ENCODE measurements at regions not wholly inside any gene's neighbourhood (a gene's known extent, or its start where the extent isn't known, plus 50 kb on each side); places are given as distances from the start of the nearest gene placed in this dataset.
"Not testable (repeated sequence)": the region's sequence is repeated elsewhere in the genome, so short reads cannot be mapped to it uniquely, and the experiment has no call there.

- TF ChIP-seq AGO1 (IDR thresholded peaks at IDR 0.05; ENCODE audit: low read depth, low read length, poor library complexity, severe bottlenecking) (no peak), THAP8 (CRISPR knock-in tag; IDR thresholded peaks at IDR 0.05; ENCODE audit: borderline replicate concordance) (no peak), ZNF44 (CRISPR knock-in tag; IDR thresholded peaks at IDR 0.05) (no peak), POGZ (CRISPR knock-in tag; IDR thresholded peaks at IDR 0.05) (no peak)
These were observed 1484.5 kb upstream of the TENM4 start (continued) for GRCh38 chr11:80925321-80925720.

GRCh38 chr11:80921310-80921709 lies 1480.5 kb upstream of the TENM4 start:
- H3K9ac ChIP-seq (ENCODE audit: insufficient read depth, low read depth, low read length); H3K4me1 ChIP-seq (ENCODE audit: insufficient read depth, low read length); H3K27ac ChIP-seq (ENCODE audit: extremely low read length, insufficient read depth, low read length); H3K79me2 ChIP-seq (ENCODE audit: insufficient read depth, low read length); CTCF ChIA-PET (ENCODE audit: low intra/inter-chr PET ratio, low total read pairs); intact Hi-C loops (cut with micrococcal nuclease; ENCODE audit: unreplicated experiment); H3K4me3 ChIP-seq (replicated peaks in 1 of 3; ENCODE audit: insufficient read depth in 1 of 3, low read depth in 2 of 3, low read length in 3 of 3); ATAC-seq; POLR2A ChIA-PET; H3K4me2 ChIP-seq (ENCODE audit: low read depth, low read length); H2AFZ ChIP-seq (ENCODE audit: low read length); DNase-seq (ENCODE audit: low spot score); H3K27me3 ChIP-seq (ENCODE audit: control insufficient read depth in 1 of 2, insufficient read depth in 2 of 2, low read length in 2 of 2); H3K36me3 ChIP-seq (replicated peaks in 1 of 2; ENCODE audit: control insufficient read depth in 1 of 2, insufficient read depth in 2 of 2, low read length in 2 of 2); BruUV-seq (replicated peaks); H3K9me3 ChIP-seq (ENCODE audit: low read length); in situ Hi-C loops (cut with HindIII; ENCODE audit: extremely low pct_ligation_motif_present, low pct_unique_long_range_greater_than_20kb); H4K20me1 ChIP-seq (ENCODE audit: insufficient read depth, low read length); FAIRE-seq: not testable (repeated sequence)

GRCh38 chr11:80916173-80916798 lies 1475.5 kb upstream of the TENM4 start:
- BruUV-seq (replicated peaks), result no TSS peak
- Histone ChIP-seq H2AFZ (ENCODE audit: low read length) (no peak overlapping the region), H4K20me1 (ENCODE audit: insufficient read depth, low read length) (no peaks in the 10 kb centered on the region), H3K4me3 (replicated peaks in 1 of 3; ENCODE audit: insufficient read depth in 1 of 3, low read depth in 2 of 3, low read length in 3 of 3) (no peak overlapping the region), H3K9ac (ENCODE audit: insufficient read depth, low read depth, low read length) (no peak overlapping the region), H3K79me2 (ENCODE audit: insufficient read depth, low read length) (no peaks in the 10 kb centered on the region), H3K4me2 (ENCODE audit: low read depth, low read length) (no peak overlapping the region), H3K36me3 (replicated peaks in 1 of 2; ENCODE audit: control insufficient read depth in 1 of 2, insufficient read depth in 2 of 2, low read length in 2 of 2) (no peaks in the 10 kb centered on the region), H3K9me3 (ENCODE audit: low read length) (no peaks in the 10 kb centered on the region), H3K4me1 (ENCODE audit: insufficient read depth, low read length) (no peaks in the 10 kb centered on the region), H3K27me3 (ENCODE audit: control insufficient read depth in 1 of 2, insufficient read depth in 2 of 2, low read length in 2 of 2) (no peaks in the 10 kb centered on the region), H3K27ac (ENCODE audit: extremely low read length, insufficient read depth, low read length) (no peak overlapping the region)
- WGBS (ENCODE audit: low lambda C conversion rate), result 0% methylated on average over 1 of the region's 1 CpG
- in situ Hi-C loops (cut with HindIII; ENCODE audit: extremely low pct_ligation_motif_present, low pct_unique_long_range_greater_than_20kb) (no loop called here), intact Hi-C loops (cut with micrococcal nuclease; ENCODE audit: unreplicated experiment) (no loop called here)
- ChIA-PET CTCF (ENCODE audit: low intra/inter-chr PET ratio, low total read pairs) (no interaction called here), POLR2A (no interaction called here)
- DNase-seq (ENCODE audit: low spot score) (no peak), ATAC-seq (no peak), FAIRE-seq (no peak)
- no peak for TF ChIP-seq ZMAT3 (CRISPR knock-in tag; conservative IDR thresholded peaks at IDR 0.05)
- TF ChIP-seq ZNF597 (CRISPR knock-in tag; IDR thresholded peaks at IDR 0.05), result no peak
- no peak for TF ChIP-seq NAIF1 (CRISPR knock-in tag; IDR thresholded peaks at IDR 0.05; ENCODE audit: borderline replicate concordance)
- TF ChIP-seq ZNF207 (IDR thresholded peaks at IDR 0.05; ENCODE audit: borderline replicate concordance), result no peak
- TF ChIP-seq NFE2 (CRISPR knock-in tag; IDR thresholded peaks at IDR 0.05), result no peak
- no peak for TF ChIP-seq ZNF383 (CRISPR knock-in tag; IDR thresholded peaks at IDR 0.05; ENCODE audit: borderline replicate concordance)
- TF ChIP-seq KLF13 (CRISPR knock-in tag; IDR thresholded peaks at IDR 0.05), result no peak
- TF ChIP-seq NR0B2 (CRISPR knock-in tag; IDR thresholded peaks at IDR 0.05), result no peak
- no peak for TF ChIP-seq SNAPC5 (CRISPR knock-in tag; IDR thresholded peaks at IDR 0.05; ENCODE audit: borderline replicate concordance)
- TF ChIP-seq ATF2 (CRISPR knock-in tag; IDR thresholded peaks at IDR 0.05), result no peak
